NB4 (cell line): ENCODE measurements at regions not wholly inside any gene's neighbourhood (a gene's known extent, or its start where the extent isn't known, plus 50 kb on each side); places are given as distances from the start of the nearest gene placed in this dataset.

Experiments
- DNase-seq: peaks from one replicate; pipeline ENCODE4 v3.0.0; 2010; ENCODE audit warnings: low read depth
- H3K4me3 ChIP-seq: one replicate; pipeline ENCODE4 v1.5.1; 2011; ENCODE audit warnings: mild to moderate bottlenecking, low read depth, low read length, moderate library complexity
- CTCF ChIP-seq: IDR thresholded peaks from one replicate; pipeline ENCODE4 v1.5.1; 2012; ENCODE audit warnings: low read depth, low read length
- MAX ChIP-seq: IDR thresholded peaks from 2 replicates; pipeline ENCODE4 v1.6.1; 2011; ENCODE audit warnings: low read depth, low read length
- MYC ChIP-seq: IDR thresholded peaks from 2 replicates; pipeline ENCODE4 v1.6.1; 2011; ENCODE audit warnings: low read depth, low read length
- POLR2A ChIP-seq: IDR thresholded peaks from 2 replicates; pipeline ENCODE4 v1.6.1; 2011; ENCODE audit warnings: mild to moderate bottlenecking; ENCODE audit not compliant: insufficient read length; ENCODE audit errors: extremely low read depth

GRCh38 chr6:163963205-163964120 is 548.9 kb downstream of the QKI start:
- TF ChIP-seq CTCF (no peak), MYC (no peak), MAX (no peak), POLR2A (no peak)
- no peak for DNase-seq
- no peak overlapping the region for H3K4me3 ChIP-seq

- TF ChIP-seq MAX (no peak), POLR2A (no peak)
- DNase-seq: no peak
- H3K4me3 ChIP-seq: no peak overlapping the region
Observed at GRCh38 chr6:163962627-163963117, 548.2 kb downstream of the QKI start.

GRCh38 chr6:163960128-163960527 is 545.6 kb downstream of the QKI start:
- DNase-seq: no peak
- H3K4me3 ChIP-seq: no peak overlapping the region
- TF ChIP-seq MYC: no peak
- TF ChIP-seq MAX: no peak
- no peak for TF ChIP-seq POLR2A
- TF ChIP-seq CTCF: no peak

GRCh38 chr6:163958646-163959045 is 544.1 kb downstream of the QKI start:
- TF ChIP-seq MYC (no peak), CTCF (no peak), POLR2A (no peak), MAX (no peak)
- no peak for DNase-seq
- H3K4me3 ChIP-seq: no peak overlapping the region

GRCh38 chr6:163956571-163957407 is 542.3 kb downstream of the QKI start:
- H3K4me3 ChIP-seq: no peak overlapping the region
- DNase-seq: peak; percentile 85
- TF ChIP-seq POLR2A (no peak), MYC (no peak; the same call in 1 of the 2 replicates), CTCF (peak; percentile 93), MAX (0 out of 2 replicates have a peak, but pooled peaks have one; percentile 32)
